ENCODE measurements at regions not wholly inside any gene's neighbourhood (a gene's known extent, or its start where the extent isn't known, plus 50 kb on each side); places are given as distances from the start of the nearest gene placed in this dataset.

- DNase-seq (ENCODE audit: low read depth) = no peak
- TF ChIP-seq CTCF (IDR thresholded peaks at IDR 0.05; ENCODE audit: control insufficient read depth, insufficient read depth, low read depth, low read length, missing control alignments) = no peak
- H3K4me3 ChIP-seq (ENCODE audit: control insufficient read depth, low read depth, low read length) = no peak overlapping the region
Measured at GRCh38 chrX:27085346-27085745, 377.8 kb downstream of the PPP4R3C start.

GRCh38 chrX:27078371-27078770 is 384.8 kb downstream of the PPP4R3C start:
- TF ChIP-seq CTCF (IDR thresholded peaks at IDR 0.05; ENCODE audit: control insufficient read depth, insufficient read depth, low read depth, low read length, missing control alignments) = no peak
- DNase-seq (ENCODE audit: low read depth) = no peak
- H3K4me3 ChIP-seq (ENCODE audit: control insufficient read depth, low read depth, low read length) = no peak overlapping the region

- no peak for DNase-seq (ENCODE audit: low read depth)
- no peak for TF ChIP-seq CTCF (IDR thresholded peaks at IDR 0.05; ENCODE audit: control insufficient read depth, insufficient read depth, low read depth, low read length, missing control alignments)
- no peak overlapping the region for H3K4me3 ChIP-seq (ENCODE audit: control insufficient read depth, low read depth, low read length)
Measured at GRCh38 chrX:27057883-27058282, 405.3 kb downstream of the PPP4R3C start.

GRCh38 chrX:27039332-27039731 is 423.8 kb downstream of the PPP4R3C start:
- H3K4me3 ChIP-seq (ENCODE audit: control insufficient read depth, low read depth, low read length) = no peak overlapping the region
- no peak for DNase-seq (ENCODE audit: low read depth)
- no peak for TF ChIP-seq CTCF (IDR thresholded peaks at IDR 0.05; ENCODE audit: control insufficient read depth, insufficient read depth, low read depth, low read length, missing control alignments)

GRCh38 chrX:27008486-27008885 is 454.7 kb downstream of the PPP4R3C start:
- no peak for TF ChIP-seq CTCF (IDR thresholded peaks at IDR 0.05; ENCODE audit: control insufficient read depth, insufficient read depth, low read depth, low read length, missing control alignments)
- no peak for DNase-seq (ENCODE audit: low read depth)
- H3K4me3 ChIP-seq (ENCODE audit: control insufficient read depth, low read depth, low read length) = no peak overlapping the region

- no peak for DNase-seq (ENCODE audit: low read depth)
- TF ChIP-seq CTCF (IDR thresholded peaks at IDR 0.05; ENCODE audit: control insufficient read depth, insufficient read depth, low read depth, low read length, missing control alignments) = no peak
- no peak overlapping the region for H3K4me3 ChIP-seq (ENCODE audit: control insufficient read depth, low read depth, low read length)
Measured at GRCh38 chrX:26999634-27000033, 463.5 kb downstream of the PPP4R3C start.

- no peak for TF ChIP-seq CTCF (IDR thresholded peaks at IDR 0.05; ENCODE audit: control insufficient read depth, insufficient read depth, low read depth, low read length, missing control alignments)
- no peak overlapping the region for H3K4me3 ChIP-seq (ENCODE audit: control insufficient read depth, low read depth, low read length)
- no peak for DNase-seq (ENCODE audit: low read depth)
Measured at GRCh38 chrX:26958261-26958660, 504.9 kb downstream of the PPP4R3C start.
